GM19240 (cell line): ENCODE measurements at regions not wholly inside any gene's neighbourhood (a gene's known extent, or its start where the extent isn't known, plus 50 kb on each side); places are given as distances from the start of the nearest gene placed in this dataset.
"Not testable (repeated sequence)": the region's sequence is repeated elsewhere in the genome, so short reads cannot be mapped to it uniquely, and the experiment has no call there.

Source experiments
- DNase-seq: peaks from one replicate; pipeline ENCODE4 v3.0.0; 2011; ENCODE audit warnings: low spot score; ENCODE audit not compliant: insufficient read length

- DNase-seq, result no peak
Observed at GRCh38 chr9:118630931-118631595, 738.2 kb downstream of the BRINP1 start.

GRCh38 chr9:118631956-118632355, 737.3 kb downstream of the BRINP1 start:
- DNase-seq, result no peak

- no peak for DNase-seq
Observed at GRCh38 chr9:118635416-118635815, 733.8 kb downstream of the BRINP1 start.

GRCh38 chr9:118637681-118638080, 731.6 kb downstream of the BRINP1 start:
- DNase-seq, result no peak

- no peak for DNase-seq
Observed at GRCh38 chr9:118640836-118641560, 728.2 kb downstream of the BRINP1 start.

GRCh38 chr9:118643118-118643517, 726.1 kb downstream of the BRINP1 start:
- no peak for DNase-seq

- DNase-seq, result no peak
Observed at GRCh38 chr9:118644066-118644465, 725.2 kb downstream of the BRINP1 start.

- no peak for DNase-seq
Observed at GRCh38 chr9:118647331-118647730, 721.9 kb downstream of the BRINP1 start.

- no peak for DNase-seq
Observed at GRCh38 chr9:118650417-118650816, 718.8 kb downstream of the BRINP1 start.

- no peak for DNase-seq
Observed at GRCh38 chr9:118651511-118651910, 717.7 kb downstream of the BRINP1 start.

- DNase-seq, result no peak
Observed at GRCh38 chr9:118652258-118652657, 717.0 kb downstream of the BRINP1 start.

- DNase-seq, result no peak
Observed at GRCh38 chr9:118652912-118653311, 716.3 kb downstream of the BRINP1 start.

- DNase-seq, result no peak
Observed at GRCh38 chr9:118659011-118659410, 710.2 kb downstream of the BRINP1 start.

GRCh38 chr9:118665226-118665919, 703.9 kb downstream of the BRINP1 start:
- no peak for DNase-seq

GRCh38 chr9:118670011-118670953, 699.0 kb downstream of the BRINP1 start:
- no peak for DNase-seq

GRCh38 chr9:118674942-118675341, 694.3 kb downstream of the BRINP1 start:
- no peak for DNase-seq

GRCh38 chr9:118677936-118678653, 691.1 kb downstream of the BRINP1 start:
- DNase-seq, result not testable (repeated sequence)

GRCh38 chr9:118686959-118687358, 682.3 kb downstream of the BRINP1 start:
- DNase-seq, result no peak

GRCh38 chr9:118689280-118689679, 680.0 kb downstream of the BRINP1 start:
- no peak for DNase-seq

- no peak for DNase-seq
Observed at GRCh38 chr9:118692613-118693012, 676.6 kb downstream of the BRINP1 start.

- no peak for DNase-seq
Observed at GRCh38 chr9:118693645-118694044, 675.6 kb downstream of the BRINP1 start.
